ENCODE measurements at regions not wholly inside any gene's neighbourhood (a gene's known extent, or its start where the extent isn't known, plus 50 kb on each side); places are given as distances from the start of the nearest gene placed in this dataset.

- H3K27me3 ChIP-seq (ENCODE audit: insufficient read depth, low read length) = no peaks in the 10 kb centered on the region; the same call in 1 of the 2 replicates
- no peak overlapping the region for H3K27ac ChIP-seq (ENCODE audit: low read depth, low read length, poor library complexity, severe bottlenecking)
- H3K9me3 ChIP-seq (ENCODE audit: low read length) = no peaks in the 10 kb centered on the region
- H3K79me2 ChIP-seq (ENCODE audit: insufficient read depth, low read length) = no peaks in the 10 kb centered on the region
- H3K9ac ChIP-seq (ENCODE audit: low read length) = no peak overlapping the region
- H3K4me3 ChIP-seq (ENCODE audit: low read depth, low read length, poor library complexity, severe bottlenecking) = no peak overlapping the region
- H3K4me1 ChIP-seq (ENCODE audit: insufficient read depth, low read length, severe bottlenecking) = no peaks in the 10 kb centered on the region
- H3K9me2 ChIP-seq (ENCODE audit: low read depth, low read length) = no peaks in the 10 kb centered on the region
- no peak overlapping the region for H3K4me2 ChIP-seq (ENCODE audit: low read length)
- no peak overlapping the region for H2AFZ ChIP-seq (ENCODE audit: low read length)
- no peaks in the 10 kb centered on the region for H3K36me3 ChIP-seq (ENCODE audit: insufficient read depth, low read length)
- no peaks in the 10 kb centered on the region for H4K20me1 ChIP-seq (ENCODE audit: insufficient read depth, low read length)
- H3F3A ChIP-seq (ENCODE audit: insufficient read depth, low read length) = no peaks in the 10 kb centered on the region
- TF ChIP-seq EZH2 (IDR thresholded peaks at IDR 0.05; ENCODE audit: borderline replicate concordance, low read length) (no peak), CTCF (IDR thresholded peaks at IDR 0.05; ENCODE audit: low read length) (no peak)
These were observed 50.2 kb upstream of the DISP3 start for GRCh38 chr1:11428789-11429188.

Data from OCI-LY1 (cell line).